NOMO-1 treated with DMSO at 0.1 percent for 48 hours (cell line): ENCODE measurements at regions not wholly inside any gene's neighbourhood (a gene's known extent, or its start where the extent isn't known, plus 50 kb on each side); places are given as distances from the start of the nearest gene placed in this dataset.

ENCODE experiments used
- DNase-seq: peaks from one replicate; lab custom pipeline; 2025; ENCODE audit not compliant: unreplicated experiment; lab: John Stamatoyannopoulos, UW

DNA sequence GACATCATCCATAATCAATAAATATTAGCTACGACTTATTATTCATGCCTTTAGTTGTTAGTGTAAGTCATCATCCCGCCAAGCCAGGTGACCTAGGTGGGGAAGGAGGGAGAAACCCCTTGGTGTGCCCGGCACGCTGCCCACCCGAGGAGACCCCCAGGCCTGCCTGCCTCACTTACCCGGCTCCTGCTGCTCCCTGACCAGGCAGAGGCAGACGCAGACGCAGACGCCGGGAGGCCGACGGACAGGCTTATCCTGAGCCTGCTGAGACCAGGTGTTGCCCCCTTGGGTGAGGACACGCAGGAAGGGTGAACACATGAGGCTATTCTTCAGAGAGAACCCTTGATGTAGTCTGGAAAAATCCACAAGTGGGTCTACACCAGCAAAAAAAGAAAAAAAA, 401.8 kb downstream of the GALR1 start:
- no peak for DNase-seq

DNA sequence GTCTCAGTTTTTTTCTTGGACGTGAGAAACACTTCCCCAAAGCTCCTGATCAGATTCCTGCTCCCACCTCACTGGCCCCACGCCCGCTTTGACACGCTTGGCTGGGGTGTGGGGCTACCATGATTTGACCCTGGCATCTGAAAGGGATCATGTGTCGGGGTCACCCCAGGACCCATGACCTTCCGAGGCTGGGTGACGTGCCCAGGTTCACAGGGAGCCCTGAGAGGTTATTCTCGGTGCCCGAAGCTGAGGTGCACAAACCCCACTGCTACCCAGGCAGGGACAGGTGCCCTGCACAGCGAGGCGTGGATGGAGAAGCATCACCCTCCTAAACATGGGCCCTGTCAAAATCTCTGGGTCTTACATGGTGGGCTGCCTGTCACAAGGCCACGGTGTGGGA, 404.1 kb downstream of the GALR1 start:
- DNase-seq, result no peak

DNA sequence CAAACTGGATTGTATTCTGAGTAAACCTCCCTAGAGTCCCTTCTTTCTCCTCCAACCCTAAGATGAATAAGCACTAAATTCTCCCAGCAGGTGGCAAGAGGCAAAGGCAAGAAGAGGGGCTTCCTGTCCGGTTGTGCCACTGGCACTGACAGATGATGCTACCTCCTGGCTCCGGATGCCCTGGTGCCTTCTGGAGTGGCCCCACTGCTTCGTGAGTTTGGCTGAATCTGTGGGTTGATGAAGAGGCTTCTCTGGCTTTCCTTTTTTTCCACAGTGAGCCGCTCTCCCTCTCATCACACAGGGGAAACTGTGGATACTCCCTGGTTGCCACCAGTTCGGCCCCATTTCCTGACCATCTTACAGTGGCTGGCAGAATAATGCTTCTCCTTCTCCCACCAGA, 404.7 kb downstream of the GALR1 start:
- DNase-seq, result no peak

DNA sequence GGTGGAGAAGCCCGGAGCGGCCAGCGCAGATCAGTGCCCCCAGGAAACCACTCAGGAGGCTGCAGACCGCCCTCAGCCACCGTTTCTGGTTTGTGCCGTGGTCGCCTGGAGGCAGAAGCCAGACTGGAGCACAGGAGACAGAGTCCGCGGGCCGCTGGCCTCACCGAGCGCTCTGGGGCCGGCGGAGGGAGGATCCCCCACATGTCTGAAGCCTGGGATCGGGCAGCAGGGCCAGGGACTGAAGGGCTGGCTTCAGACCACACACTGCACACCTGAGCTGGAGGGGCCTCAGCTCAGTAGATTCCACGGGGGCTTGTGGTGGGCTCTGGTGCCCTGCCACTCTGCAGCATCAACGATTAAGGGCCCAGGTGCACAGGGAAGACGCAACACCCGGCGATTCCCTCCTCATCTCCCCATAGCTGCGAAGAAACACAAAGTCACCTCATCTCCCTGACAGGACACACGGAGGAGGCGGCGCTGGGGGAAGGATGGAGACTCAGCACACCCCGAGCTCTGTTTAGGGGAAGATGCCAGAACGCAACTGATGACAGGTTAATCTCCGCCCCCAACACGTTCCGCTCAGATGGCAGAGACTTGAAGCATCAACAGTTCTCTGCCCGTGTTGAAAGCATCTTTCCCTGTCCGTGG, 408.1 kb downstream of the GALR1 start:
- no peak for DNase-seq

DNA sequence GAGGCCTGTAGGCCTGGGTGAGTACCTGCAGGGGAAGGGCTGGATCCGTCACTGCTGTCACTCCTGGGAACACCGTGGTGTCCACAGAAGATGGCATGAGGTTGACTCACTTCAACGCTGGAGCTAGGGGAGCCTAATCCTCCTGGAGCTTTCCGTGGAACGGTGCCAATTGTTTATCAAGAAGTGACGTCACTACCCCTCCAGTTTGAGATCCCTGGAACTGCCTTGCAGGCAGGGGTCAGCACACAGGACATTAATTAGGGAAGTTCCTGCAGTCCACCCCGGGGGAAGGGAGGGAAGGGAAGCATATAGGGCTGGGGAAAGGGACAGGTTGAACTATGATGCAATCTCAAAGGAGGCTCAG, 408.6 kb downstream of the GALR1 start:
- DNase-seq, result no peak

DNA sequence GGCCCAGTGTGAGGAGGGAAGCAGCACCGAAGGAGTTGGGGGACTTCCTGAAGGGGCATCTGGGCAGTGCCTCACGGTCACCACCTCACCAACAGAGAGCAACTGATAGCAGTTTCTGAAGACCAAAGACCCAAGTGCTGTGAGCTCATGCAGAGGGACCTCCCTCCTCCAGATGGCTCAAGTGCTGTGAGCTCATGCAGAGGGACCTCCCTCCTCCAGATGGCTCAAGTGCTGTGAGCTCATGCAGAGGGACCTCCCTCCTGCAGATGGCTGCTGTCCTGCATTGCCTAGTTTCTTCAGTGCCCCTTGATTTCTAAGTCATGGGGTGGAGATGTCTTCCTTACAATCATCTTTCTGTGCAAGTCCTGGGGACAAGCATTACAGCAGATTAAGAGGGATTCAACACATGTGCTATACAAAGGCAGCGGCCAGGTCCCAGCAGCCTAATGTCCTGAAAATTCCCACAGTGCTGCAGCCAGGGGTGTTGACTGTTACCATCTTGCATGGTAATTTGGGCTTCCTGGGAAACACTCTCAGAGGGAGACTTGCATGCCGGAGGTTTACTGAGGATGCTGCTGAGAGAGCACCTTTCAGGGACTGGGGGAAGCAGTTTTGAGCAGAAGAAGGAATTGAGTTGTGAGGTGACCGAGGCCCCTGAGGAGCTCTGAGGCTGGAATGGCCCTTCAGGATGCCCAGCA, 409.3 kb downstream of the GALR1 start:
- no peak for DNase-seq

DNA sequence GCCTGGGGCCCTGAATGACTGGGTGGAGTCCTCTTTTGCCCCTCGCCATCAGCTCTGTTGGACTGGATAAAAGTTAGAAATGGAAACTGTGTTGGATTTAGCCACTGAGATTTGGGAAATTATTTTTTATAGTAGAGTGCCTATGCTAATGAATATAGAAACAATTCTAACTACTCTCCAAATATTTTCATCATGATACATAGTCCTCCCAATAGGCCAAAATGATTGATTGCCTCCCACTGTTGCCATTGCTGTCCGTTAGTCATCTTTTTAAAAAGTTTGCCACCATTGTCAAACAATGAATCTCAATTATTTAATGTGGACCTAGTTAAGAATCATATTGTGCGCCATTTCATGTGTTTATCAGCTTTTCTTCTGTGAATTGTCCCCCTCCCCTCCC, 417.0 kb downstream of the GALR1 start:
- no peak for DNase-seq

DNA sequence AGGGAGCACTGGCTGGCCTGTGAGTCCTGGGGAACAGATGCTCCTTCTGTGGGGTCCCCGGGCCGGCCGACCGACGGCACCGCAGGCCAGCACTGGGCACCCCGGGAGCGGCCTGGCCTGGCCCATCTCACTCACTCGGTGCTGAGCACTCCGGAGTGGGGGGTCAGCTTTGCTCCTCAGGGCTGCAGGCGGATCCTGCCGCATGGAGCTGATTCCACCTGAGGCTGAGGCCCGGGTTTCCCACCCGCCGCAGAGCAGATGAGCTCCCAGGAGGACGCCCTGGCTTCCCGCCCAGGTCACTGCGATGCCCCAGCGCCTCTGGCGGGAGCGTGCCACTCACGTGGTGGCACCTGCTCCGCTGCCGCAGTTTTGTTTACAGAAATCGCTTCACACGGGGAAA, 418.6 kb downstream of the GALR1 start:
- no peak for DNase-seq

DNA sequence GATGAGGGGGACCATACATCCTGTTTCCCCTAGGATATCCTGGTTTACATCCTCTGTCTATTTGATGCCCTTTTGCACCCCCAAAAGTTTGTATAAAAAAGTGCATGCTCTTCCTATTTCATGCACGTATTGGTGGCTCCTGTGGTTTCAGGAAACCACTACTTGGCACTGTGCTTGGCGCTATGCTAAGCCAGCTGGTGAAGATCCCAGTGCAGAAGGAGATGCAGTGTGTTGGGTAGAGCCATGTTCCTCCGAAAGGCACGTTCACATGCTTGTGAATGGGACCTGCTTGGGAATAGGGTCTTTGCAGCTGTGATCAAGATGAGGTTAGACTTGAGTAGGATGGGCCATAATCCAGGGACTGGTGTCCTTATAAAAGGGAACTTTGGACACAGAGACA, 419.7 kb downstream of the GALR1 start:
- no peak for DNase-seq

DNA sequence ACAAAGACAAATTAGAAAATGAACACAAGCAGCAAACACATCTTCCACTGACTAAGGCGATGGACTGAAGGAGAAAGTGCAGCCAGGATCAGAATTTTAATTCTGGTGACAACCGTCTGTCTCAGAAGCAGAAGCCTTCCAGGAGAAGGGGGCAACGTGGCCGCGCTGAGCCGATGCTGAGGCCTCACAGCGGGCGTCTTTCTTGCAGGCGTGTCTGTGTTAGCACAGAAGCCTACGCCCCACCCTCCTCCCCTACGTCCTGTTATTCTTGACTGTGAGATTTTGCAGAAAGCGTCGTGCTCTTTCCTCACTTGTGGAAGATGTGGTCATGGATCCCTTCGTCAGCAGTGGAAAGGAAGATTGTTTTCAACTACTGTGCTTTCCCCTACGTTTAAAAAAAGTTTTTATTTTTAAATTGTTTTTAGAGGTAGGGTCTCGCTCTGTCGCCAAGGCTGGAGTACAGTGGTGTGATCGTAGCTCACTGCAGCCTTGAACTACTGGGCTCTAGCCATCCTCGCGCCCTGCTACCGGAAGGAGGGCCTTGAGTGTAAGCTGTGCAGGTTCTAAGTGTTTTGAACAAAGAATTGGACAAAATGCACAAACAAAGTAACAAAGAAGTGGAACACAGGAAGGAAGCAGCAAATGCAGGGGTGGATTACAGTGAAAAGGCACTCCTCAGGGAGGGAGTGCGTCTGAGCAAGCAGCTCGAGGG, 422.0 kb downstream of the GALR1 start:
- DNase-seq, result no peak

DNA sequence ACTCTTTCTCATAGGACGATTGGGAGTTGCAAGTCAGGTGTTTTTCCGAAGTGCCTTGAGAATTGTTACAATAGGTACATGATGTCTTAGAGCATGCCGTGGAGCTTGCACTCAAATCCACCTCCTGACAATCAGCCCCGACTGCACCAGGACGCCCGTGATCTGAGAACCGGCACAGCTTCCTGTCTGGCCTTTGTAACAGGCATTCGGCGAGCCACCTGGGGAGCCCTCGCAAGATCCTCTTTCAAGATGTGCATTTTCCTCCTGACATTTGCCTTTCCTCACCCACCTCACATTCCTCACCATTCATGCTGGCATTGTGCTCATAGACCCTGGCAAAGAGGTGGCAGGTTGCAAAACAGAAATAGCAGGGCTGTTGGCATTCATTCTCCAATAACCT, 427.3 kb downstream of the GALR1 start:
- no peak for DNase-seq

DNA sequence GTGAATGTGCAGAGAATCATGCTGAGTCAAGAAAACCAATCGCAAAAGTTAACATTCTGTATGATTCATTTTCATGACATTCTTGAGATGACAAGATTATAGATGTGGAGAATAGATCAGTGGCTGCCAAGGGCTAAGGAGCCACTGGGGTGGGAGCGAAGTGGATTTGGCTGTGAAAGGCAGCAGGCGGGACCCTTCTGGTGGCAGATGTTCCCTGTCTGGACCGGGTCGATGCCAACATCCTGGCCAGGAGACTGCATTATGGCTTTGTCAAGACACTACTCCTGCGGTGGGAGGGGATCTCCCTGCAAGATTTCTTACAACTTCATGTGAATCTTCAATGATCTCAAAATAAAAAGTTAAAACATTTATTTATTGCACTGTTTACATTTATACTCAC, 427.9 kb downstream of the GALR1 start:
- DNase-seq, result no peak

DNA sequence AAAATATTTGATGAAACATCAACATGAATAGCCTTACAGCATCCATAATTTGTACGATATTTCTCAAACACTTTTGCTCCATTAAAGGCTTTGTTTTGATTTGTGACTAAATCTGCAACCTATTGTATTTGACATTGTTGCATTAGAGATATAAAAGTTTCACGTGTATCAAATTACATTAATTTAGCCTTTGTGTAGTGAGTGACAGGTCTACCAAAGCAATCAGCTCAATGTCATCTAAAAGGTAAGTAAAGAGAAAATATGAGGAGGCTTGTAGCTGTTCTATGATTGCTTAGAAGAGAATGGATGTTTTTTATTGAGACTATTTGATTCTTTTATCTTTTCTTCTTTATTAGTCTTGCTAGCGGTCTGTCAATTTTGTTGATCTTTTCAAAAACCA, 430.2 kb downstream of the GALR1 start:
- no peak for DNase-seq

DNA sequence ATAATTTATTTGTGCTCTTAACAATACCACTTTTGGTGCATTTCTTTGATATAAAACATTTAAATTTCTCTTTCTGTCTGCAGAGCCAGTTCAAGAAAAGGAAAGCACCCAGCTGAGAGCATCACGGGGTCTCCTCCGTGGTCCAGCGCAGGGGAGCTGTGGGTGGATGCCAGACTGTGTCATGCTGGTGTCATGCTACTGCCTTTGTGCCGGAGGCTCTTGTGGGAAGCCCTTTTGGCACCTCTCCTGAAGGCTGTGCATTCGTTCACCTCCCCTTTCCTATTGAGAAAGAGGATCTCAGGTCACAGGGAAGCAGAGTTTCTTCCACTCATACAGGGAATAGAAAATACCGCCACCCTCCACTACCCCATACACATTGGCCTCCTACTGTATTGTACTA, 450.4 kb downstream of the GALR1 start:
- DNase-seq, result no peak

DNA sequence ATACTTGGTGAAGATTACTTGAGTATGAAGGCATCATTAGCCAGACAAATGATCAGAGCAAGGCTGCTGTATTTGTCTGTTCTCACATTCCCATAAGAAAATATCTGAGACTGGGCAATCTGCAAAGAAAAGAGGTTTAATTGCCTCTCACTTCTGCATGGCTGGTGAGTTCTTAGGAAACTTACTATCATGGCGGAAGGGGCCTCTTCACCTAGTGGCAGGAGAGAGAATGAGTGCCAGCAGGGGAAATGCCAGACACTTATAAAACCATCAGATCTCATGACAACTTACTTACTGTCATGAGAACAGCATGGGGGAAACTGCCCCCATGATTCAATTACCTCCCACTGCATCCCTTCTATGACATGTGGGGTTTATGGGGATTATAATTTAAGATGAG, 452.3 kb downstream of the GALR1 start:
- no peak for DNase-seq

DNA sequence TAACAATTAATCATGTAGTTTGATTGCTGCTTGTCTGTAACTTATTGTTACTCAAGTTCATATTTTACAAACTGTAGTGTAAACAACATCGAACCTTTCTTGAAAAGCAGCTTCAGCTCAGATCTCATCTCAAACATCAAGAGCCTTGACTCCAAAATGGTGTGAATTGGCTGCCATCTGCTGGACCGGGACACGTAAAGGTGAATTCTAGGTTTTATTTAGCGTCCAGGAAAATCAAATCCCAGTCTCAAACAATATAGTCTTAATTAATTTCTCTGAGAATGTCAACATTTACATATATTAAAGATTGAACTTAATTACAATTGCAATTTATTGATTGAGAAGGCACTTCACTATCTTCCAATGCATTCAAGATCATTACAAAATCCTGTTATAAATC, 453.0 kb downstream of the GALR1 start:
- DNase-seq, result no peak

DNA sequence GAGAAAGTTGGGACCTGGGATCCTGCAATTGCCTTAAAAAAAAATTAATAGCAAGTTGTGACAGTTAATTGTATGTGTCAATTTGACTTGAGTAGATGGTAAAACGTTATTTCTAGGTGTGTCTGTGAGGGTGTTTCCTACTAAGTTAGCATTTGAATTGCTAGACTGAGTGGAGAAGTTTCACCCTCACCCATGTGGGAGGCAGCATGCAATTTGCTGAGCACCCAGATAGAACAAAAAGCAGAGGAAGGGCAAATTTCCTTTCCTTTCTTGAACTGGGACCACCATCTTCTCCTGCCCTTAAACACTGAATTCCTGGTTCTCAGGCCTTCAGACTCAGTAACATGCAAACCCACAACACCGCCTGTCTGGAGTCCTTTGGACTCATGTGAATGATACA, 455.7 kb downstream of the GALR1 start:
- DNase-seq, result no peak

DNA sequence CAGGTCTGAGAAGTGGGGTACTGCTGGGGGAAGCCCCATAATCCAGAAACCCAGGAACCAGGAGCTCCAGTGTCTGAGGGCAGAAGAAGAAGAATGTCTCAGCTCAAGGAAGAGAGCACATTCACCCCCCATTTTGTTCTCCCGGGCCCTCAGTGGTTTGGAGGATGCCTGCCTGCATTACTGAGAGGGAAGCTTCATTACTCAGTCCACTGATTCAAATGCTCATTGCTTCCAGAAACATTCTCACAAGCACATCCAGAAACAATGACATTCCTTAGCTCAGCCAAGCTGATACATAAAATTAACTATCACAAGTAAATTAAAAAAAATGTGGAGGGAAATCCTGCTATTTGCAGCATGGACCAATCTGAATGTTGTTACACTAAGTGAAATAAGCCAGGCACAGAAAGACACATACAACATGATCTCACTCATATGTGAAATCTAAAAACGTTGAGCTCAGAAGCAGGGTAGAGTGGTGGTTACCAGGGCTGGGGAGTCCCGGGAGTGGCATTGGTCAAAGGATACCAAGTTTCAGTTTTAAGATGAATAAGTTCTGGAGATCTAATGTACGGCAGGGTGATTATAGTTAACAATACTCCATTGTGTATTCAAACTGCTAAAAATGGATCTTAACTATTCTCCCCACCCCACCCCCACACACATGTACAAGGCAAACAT, 459.3 kb downstream of the GALR1 start:
- DNase-seq, result no peak

DNA sequence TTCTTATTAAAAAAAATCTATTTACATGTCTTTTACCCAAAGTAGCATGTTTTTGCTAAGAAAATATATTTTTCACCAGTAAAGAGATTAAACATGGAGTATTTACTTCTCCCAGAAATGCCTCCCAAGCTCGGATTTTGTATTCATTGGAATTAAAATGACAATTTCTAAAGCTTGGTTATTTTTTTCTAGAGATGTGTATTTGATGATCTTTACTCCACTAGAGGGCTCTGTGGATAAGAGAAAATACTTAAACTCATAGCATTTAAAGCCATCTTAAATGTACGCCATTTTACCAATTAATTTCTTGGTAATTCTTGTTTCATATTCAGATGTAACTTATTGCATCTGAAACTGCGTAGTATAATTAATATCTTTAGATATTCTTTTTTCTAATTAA, 461.4 kb downstream of the GALR1 start:
- no peak for DNase-seq

DNA sequence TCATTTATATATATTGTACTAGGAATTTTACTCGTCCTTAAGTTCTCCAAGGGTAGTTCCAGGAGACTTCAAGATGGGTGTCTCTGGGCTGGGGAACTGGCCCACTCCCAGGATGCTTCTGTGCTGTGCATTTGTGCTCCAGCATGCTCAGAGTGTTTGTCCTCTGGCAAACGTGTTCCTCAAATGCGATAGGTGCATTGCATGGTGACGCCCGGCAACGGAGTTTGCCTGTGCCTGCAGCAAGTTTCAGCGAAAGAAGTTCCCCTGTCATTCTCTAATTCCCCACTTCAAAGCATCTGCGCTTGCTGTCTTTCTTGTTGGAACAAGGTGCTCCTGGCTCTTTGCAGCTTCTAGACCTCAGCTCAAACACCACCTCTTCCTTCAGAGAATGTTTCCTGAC, 465.1 kb downstream of the GALR1 start:
- no peak for DNase-seq

DNA sequence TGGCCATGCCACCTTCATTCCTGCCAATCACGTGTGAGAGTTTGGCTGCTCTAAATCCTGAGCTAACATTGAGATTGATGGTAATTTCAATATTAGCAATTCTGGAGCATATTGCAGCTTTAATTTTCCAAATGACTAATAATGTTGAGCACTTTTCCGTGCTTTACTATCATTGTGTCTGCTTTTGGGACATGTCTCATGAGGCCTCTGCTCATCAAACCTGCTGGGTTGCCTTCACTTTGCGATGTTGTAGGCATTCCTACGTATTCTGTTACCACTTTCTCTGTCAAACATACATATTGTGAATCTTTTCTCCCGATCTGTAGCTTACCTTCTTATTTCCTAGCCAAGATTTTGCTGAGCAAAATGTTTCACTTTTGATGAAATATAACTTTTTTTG, 466.6 kb downstream of the GALR1 start:
- DNase-seq, result no peak

DNA sequence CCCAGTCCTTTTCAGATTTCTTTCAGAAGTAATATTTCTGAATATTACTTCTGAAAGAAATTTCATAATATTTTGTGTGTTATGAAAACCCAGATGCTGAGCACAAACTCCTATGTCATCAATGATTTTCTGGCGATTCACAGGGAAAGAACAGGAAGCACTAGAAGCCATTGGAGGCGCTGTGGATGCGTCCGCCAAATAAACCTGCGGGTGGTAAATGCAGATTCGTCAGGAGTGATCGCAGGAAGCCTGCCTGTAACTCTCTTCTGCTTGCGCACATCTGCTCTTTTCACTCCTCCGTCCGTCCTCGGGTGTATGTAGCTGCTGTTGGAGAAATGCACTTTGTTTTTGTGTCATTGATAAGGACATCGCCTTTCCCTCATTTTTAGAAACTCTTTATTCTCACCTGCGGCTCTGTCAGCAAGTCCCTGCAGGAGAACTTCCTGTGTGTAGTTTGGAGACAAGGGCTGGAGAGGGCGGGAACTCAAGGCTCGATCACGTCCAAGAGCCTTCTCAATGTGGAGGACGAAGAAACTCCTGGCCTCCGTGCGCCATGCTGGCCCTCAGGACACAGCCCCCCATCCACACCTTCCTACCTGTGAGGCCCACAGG, 483.8 kb downstream of the GALR1 start:
- no peak for DNase-seq
